Right cardiac atrium (tissue), 5 donors: ENCODE measurements at regions not wholly inside any gene's neighbourhood (a gene's known extent, or its start where the extent isn't known, plus 50 kb on each side); places are given as distances from the start of the nearest gene placed in this dataset.
A peak's percentile ranks its signal among the peaks of the same experiment; 100 is the strongest.
"Not testable (repeated sequence)": the region's sequence is repeated elsewhere in the genome, so short reads cannot be mapped to it uniquely, and the experiment has no call there.

ENCODE experiments used
- ATAC-seq, 2 donors: fragments of 200-7000 bp; cut with Tn5 transposase; one replicate each; pipeline versions ENCODE4 v1.8.0 to v1.9.1; 2020; ENCODE audit warnings: moderate library complexity in 2 of 2, mild to moderate bottlenecking in 1 of 2
- DNase-seq, 3 donors: peaks; one replicate each; pipeline ENCODE4 v3.0.0-alpha.2; 2020
- H3K27ac ChIP-seq: one replicate; pipeline ENCODE4 v1.5.1; 2013; ENCODE audit warnings: mild to moderate bottlenecking, low read length, control low read depth, moderate library complexity
- H3K27me3 ChIP-seq: one replicate; pipeline ENCODE4 v1.6.1; 2013; ENCODE audit not compliant: control insufficient read depth, insufficient read depth
- H3K4me1 ChIP-seq: one replicate; pipeline ENCODE4 v1.6.1; 2013; ENCODE audit warnings: low read length; ENCODE audit not compliant: control insufficient read depth, insufficient read depth
- H3K4me3 ChIP-seq: one replicate; pipeline ENCODE4 v1.5.1; 2013; ENCODE audit warnings: low read length, control low read depth
- H3K9me3 ChIP-seq: one replicate; pipeline ENCODE4 v1.6.1; 2013; ENCODE audit warnings: low read length; ENCODE audit not compliant: control insufficient read depth
- WGBS: extraction: QIAGEN DNeasy Blood & Tissue Kit; methylation state at CpG from one replicate; pipeline ENCODE4 v1.1.7; 2013; 5-methylcytosine and 5-hydroxymethylcytosine counted together
- intact Hi-C, 4 donors: fragments of 100-400 bp; cut with DNase I; formaldehyde crosslinking; loops; one replicate each; pipeline versions ENCODE4 v1.11.0 to v1.14.0; 2022 to 2023
- donor health status: healthy with polysubstance abuse.
- donor health status: DM: no; HTN: yes; CAD: no.
- donor health status: DM: no; HTN: no; CAD: no.
- donor health status: DM: no; HTN: yes; CAD: no; lungs with severe emphysema.
- donor health status: DM: yes; HTN: yes; CAD: no.

DNA sequence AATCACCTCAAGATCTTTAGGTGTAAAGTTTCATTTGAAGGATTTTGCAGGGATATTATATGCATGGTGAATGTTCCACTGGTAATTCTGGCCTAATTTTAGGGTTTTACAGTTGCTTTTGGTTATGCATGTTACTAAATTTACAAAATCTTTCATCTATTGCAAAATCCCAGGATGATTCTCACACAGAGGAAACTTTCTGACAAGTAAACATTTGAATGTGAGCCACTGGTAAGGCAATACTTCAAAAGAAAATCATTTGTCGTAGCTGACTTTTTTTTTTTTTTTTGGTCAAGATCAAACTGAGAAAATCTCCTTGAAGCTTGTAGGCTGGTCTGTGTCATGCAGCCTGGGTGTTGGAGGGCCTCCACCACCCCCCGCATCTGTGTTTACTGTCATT is 141.9 kb upstream of the EXOC2 start:
- no peaks in the 10 kb centered on the region for H3K27me3 ChIP-seq
- H3K4me1 ChIP-seq: peaks cover 1% of the 10 kb centered on the region
- no peak overlapping the region for H3K27ac ChIP-seq
- intact Hi-C loops: no loop called here
- H3K4me3 ChIP-seq: no peak overlapping the region
- 78% methylated on average over 2 of the region's 2 CpGs for WGBS
- H3K9me3 ChIP-seq: peaks cover 2% of the 10 kb centered on the region
- DNase-seq (no peak), ATAC-seq (no peak)

DNA sequence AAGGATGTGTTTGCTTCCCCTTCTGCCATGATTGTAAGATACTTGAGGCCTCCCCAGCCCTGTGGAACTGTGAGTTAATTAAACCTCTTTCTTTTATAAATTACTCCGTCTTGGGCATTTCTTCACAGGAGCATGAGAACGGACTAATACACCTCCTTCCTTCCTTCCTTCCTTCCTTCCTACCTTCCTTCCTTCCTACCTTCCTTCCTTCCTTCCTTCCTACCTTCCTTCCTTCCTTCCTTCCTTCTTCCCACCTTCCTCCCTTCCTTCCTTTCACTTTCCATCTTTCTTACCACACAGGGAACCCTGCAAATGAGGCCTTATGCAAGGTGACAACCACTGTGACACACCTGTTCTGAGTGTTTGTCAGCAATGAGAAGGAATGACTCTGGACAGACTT is 141.3 kb upstream of the EXOC2 start:
- H3K4me1 ChIP-seq: peaks cover 1% of the 10 kb centered on the region
- WGBS: 94% methylated on average over 2 of the region's 2 CpGs
- ATAC-seq: no peak
- H3K9me3 ChIP-seq: peaks cover 2% of the 10 kb centered on the region
- H3K27me3 ChIP-seq: no peaks in the 10 kb centered on the region
- H3K4me3 ChIP-seq: no peak overlapping the region
- DNase-seq: no peak
- H3K27ac ChIP-seq: no peak overlapping the region
- intact Hi-C loops: no loop called here

DNA sequence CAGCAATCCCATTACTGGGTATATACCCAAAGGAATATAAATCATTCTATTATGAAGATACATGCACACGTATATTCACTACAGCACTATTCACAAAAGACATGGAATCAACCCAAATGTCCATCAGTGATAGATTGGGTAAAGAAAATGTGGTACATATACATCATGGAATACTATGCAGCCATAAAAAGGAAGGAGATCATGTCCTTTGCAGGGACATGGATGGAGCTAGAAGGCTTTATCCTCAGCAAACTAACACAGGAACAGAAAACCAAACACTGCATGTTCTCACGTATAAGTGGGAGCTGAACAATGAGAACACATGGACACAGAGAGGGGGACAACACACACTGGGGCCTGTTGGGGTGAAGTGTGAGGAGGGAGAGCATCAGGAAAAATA is 139.9 kb upstream of the EXOC2 start:
- ATAC-seq, H3K9me3 ChIP-seq, H3K4me1 ChIP-seq, H3K27ac ChIP-seq, DNase-seq, intact Hi-C loops, H3K27me3 ChIP-seq, H3K4me3 ChIP-seq: not testable (repeated sequence)
- WGBS: 89% methylated on average over 2 of the region's 2 CpGs

DNA sequence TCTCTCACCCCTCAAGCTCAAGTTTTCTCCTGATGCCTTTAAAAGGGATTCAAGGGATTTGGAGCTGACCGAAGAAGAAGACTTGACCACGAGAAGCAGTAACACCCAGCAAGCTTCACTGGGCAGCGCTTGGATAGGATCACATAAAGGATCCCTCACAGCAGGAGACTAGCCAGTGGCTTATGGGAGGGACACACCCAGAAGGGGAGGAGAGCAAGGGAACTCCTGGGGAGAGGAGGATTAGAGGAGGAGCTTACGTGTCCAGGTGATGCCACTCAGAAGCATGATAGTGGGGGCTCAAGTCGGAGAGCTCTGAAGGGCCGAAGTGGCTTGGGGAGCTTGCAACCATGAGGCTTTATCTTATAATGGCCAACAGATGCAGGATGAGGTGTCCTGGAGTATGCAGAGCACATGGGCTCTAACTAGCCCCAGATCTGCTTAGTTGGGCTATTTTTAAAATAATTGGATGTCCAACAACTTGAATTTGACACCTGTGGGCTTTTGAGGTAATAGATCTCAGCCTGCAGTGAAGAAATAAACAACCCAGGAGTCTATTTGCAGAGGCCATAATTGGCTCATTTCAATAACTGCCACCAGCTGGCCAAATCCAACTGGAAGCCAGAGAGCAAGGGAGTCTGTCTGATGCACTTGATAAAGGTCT is 137.9 kb upstream of the EXOC2 start:
- H3K4me3 ChIP-seq: no peak overlapping the region
- H3K27ac ChIP-seq: no peak overlapping the region

DNA sequence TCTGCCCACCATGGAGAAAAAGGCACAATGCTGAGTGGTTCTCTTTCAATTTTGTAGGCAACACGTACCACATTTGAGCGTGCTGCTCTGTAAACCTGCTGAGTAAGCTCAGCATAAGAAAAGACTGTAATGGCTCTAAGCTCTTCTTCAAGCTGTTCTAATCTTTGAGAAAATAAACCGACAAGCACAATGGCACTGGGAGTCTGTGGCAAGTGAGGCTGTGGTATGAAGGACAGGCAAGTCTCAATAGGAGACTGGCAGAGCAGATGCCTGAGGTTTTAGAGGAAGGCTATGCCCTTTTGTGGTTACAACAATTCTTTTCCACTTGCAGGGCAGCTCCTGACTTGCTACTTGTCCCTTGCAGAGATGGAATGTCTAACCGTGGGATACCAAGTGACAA is 136.7 kb upstream of the EXOC2 start:
- WGBS: 45% methylated on average over 4 of the region's 4 CpGs
- Histone ChIP-seq H3K27ac (no peak overlapping the region), H3K4me3 (no peak overlapping the region), H3K9me3 (peaks cover 2% of the 10 kb centered on the region), H3K4me1 (no peaks in the 10 kb centered on the region), H3K27me3 (no peaks in the 10 kb centered on the region)
- intact Hi-C loops: no loop called here
- DNase-seq (no peak), ATAC-seq (no peak)

More for the DNA sequence above, 137.9 kb upstream of the EXOC2 start:
- intact Hi-C loops: no loop called here
- no peak for DNase-seq
- Histone ChIP-seq H3K27me3 (no peaks in the 10 kb centered on the region), H3K4me1 (no peaks in the 10 kb centered on the region), H3K9me3 (peaks cover 2% of the 10 kb centered on the region)
- no peak for ATAC-seq
- WGBS: 83% methylated on average over 6 of the region's 6 CpGs

DNA sequence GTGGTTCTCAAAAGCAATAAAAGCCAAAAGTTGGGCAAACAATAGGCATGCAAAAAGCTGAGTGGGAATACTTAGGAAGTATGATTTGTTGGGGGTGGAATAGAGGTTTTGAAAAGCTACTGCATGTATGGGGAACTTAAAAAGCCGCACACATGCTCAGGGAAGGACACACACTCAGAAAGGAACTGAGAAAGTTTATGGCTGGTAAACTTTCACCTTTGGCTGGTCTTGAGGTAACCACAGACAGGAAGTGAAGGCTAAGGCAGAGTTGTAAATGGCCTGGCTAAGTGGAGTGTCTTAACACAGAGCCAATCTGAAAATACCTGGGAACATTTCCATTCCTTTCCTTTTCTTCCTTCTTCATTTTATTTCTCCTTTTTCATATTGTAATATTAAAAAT is 134.5 kb upstream of the EXOC2 start:
- WGBS: 91% methylated on average over 1 of the region's 1 CpG
- Histone ChIP-seq H3K9me3 (peaks cover 2% of the 10 kb centered on the region), H3K4me3 (no peak overlapping the region), H3K27me3 (no peaks in the 10 kb centered on the region), H3K4me1 (no peaks in the 10 kb centered on the region), H3K27ac (no peak overlapping the region)
- intact Hi-C loops: no loop called here
- no peak for ATAC-seq
- DNase-seq: no peak

DNA sequence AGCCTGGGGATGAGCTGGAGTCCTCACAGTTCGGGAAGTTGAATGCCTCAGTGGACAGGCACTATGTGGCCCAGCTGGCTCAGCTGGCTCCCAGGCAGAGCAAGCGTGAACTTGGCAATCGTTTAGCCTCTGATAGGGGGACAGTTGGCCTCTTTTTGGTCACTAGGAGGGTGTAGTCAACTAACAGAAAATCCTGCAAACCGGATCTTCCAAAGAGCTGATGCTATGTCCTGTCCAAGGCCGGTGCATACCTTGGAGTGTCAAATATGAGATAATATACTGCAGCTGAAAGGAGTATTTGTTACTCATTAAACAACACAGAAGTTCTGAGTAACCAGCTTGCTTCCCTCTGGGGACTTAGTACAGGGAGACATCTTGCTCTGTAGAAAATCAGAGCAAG is 126.2 kb upstream of the EXOC2 start:
- intact Hi-C loops: no loop called here
- no peaks in the 10 kb centered on the region for H3K27me3 ChIP-seq
- no peaks in the 10 kb centered on the region for H3K9me3 ChIP-seq
- ATAC-seq (no peak), DNase-seq (no peak)
- no peak overlapping the region for H3K4me3 ChIP-seq
- H3K27ac ChIP-seq: no peak overlapping the region
- 40% methylated on average over 5 of the region's 5 CpGs for WGBS
- no peaks in the 10 kb centered on the region for H3K4me1 ChIP-seq

DNA sequence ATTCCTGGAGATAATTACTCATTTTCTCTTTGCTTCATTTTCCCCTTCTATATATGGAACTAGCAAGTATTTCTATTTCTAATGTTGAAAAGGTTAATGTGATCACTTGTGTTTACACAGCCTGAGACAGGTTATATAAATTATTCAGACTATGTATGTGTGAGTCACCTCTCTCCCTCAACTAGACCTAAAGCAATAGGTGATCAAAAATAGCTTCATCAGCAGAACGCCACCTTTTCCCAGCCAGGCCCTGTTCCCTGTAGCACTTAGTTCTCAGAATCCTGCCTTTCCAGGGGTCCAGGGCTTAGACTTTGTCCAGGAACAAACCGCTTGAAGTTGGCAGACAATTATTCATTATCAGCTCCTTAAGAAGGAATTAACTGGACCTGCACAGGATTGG is 125.3 kb upstream of the EXOC2 start:
- intact Hi-C loops: no loop called here
- Histone ChIP-seq H3K27ac (no peak overlapping the region), H3K27me3 (no peaks in the 10 kb centered on the region), H3K9me3 (no peaks in the 10 kb centered on the region), H3K4me3 (no peak overlapping the region), H3K4me1 (no peaks in the 10 kb centered on the region)
- no peak for DNase-seq
- 81% methylated on average over 2 of the region's 2 CpGs for WGBS
- no peak for ATAC-seq

DNA sequence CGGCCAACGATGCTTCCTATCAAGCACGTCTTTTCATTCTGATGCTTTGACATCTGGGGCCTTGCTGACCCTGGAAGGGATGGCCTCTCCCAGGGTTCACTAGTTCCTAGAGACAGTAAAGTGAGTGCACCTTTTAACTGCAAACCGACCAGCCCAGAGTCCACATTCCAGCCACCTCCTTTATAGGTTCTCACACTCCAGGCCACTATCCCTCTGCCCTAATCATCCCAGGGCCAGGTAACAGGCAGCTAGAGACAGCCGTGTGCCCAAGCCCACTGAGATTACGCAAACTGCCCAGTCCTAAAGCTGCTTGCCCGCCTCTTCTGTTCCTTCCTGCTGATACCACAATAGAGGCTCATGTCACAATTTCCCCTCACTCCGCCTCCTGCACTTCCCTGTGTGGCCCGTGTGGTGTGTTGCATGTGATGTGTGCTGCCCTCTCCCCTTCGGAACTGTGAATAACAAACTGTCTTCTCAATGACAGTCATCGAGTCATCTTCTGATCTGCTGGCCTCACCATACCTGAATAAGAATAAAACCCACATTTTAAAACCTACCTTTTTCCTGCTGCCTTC is 123.7 kb upstream of the EXOC2 start:
- H3K27ac ChIP-seq: no peak overlapping the region
- intact Hi-C loops: no loop called here
- H3K4me3 ChIP-seq: no peak overlapping the region
- DNase-seq (no peak), ATAC-seq (no peak)
- H3K27me3 ChIP-seq: no peaks in the 10 kb centered on the region
- no peaks in the 10 kb centered on the region for H3K4me1 ChIP-seq
- 51% methylated on average over 11 of the region's 11 CpGs for WGBS
- H3K9me3 ChIP-seq: no peaks in the 10 kb centered on the region

DNA sequence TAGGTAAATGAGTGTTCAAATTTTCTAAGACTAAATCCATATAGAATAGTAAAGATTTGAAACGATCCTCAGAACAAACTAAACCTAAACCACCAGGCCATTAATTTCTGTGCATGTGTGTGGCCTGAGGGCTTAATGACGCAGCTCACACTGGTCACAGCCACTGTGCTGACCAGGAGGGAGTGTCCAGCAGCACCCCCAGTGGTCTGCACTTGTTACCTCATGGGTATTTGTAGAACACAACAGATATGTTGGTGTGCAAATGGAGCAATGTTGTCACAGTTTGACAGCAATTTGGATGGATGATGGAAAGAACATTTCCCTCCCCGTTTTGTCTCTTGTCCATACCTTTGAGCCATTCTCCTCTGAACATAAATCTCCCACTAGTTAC is 122.4 kb upstream of the EXOC2 start:
- intact Hi-C loops: no loop called here
- WGBS: 77% methylated on average over 3 of the region's 3 CpGs
- Histone ChIP-seq H3K27me3 (no peaks in the 10 kb centered on the region), H3K4me3 (no peak overlapping the region), H3K9me3 (no peaks in the 10 kb centered on the region), H3K27ac (no peak overlapping the region), H3K4me1 (no peaks in the 10 kb centered on the region)
- ATAC-seq (no peak), DNase-seq (no peak)

DNA sequence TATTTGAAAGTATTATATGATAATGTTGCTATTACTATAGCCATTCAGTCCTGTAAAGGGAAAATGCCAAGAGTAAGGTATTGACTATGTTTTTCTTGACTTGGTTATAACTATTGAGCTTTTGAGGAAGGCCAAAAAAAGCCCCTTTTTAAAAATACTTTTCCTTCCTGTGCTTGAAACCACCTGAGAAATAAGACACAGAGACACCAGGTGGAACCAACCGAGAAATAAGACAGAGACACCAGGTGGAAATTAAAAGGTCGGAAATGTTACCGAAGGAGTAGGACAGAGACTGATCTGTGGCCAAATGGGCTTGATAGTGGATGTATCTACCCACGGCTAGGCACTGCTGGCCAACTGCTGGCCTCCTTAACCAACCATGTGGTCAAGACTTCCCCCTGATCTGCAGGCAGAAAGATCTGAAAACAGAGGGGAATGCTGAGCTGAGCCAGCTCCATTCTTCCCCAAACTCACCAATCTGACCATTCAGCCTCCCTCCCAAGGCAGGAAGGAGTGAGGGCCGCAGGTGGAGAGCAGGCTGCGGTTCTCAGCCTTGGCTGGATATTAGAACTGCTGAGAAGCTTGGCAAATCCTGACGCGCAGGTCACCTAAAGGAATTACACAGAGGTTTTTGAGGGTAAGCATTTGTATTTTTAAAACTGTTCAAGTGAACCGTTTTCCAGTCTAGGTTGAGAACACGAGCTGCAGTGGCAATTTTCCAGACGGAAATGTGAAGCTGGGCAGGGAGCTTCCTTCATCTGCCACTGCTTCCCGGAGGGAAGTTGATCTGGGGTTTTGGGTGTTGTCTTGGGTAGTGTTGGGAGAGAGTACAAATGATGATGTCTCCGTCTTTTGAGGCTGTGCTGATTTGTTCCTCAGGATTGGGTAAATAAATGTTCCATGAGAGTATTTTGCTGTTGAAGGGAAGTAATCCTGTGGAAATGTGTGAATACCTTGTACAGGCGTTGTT is 121.7 kb upstream of the EXOC2 start:
- Histone ChIP-seq H3K27ac (no peak overlapping the region), H3K4me3 (no peak overlapping the region), H3K9me3 (no peaks in the 10 kb centered on the region), H3K27me3 (no peaks in the 10 kb centered on the region), H3K4me1 (no peaks in the 10 kb centered on the region)
- ATAC-seq (peak in 1 of 2 donors; percentile 20), DNase-seq (no peak)
- WGBS: 74% methylated on average over 14 of the region's 14 CpGs
- intact Hi-C loops: no loop called here
